BJ (cell line): ENCODE measurements at regions not wholly inside any gene's neighbourhood (a gene's known extent, or its start where the extent isn't known, plus 50 kb on each side); places are given as distances from the start of the nearest gene placed in this dataset.

Experiments used
- CTCF ChIA-PET: fragments of 350-600 bp; formaldehyde crosslinking; extraction: SDS; loops from one replicate; lab custom pipeline; 2021; ENCODE audit warnings: antibody characterized with exemption, inconsistent platforms; lab: Yijun Ruan, JAX
- POLR2A ChIA-PET: fragments of 300-600 bp; sonication (Branson Sonifier 250); formaldehyde crosslinking; extraction: SDS; loops from one replicate; lab custom pipeline; 2021; ENCODE audit warnings: antibody characterized with exemption; lab: Charles Lee
- DNase-seq: peaks from one replicate; pipeline ENCODE4 v3.0.0-alpha.2; 2011; ENCODE audit warnings: low read depth
- H3K27me3 ChIP-seq: 2 replicates; pipeline ENCODE4 v1.6.0; 2011; ENCODE audit warnings: low read length; ENCODE audit not compliant: control insufficient read depth, insufficient read depth
- H3K36me3 ChIP-seq: 2 replicates; pipeline ENCODE4 v1.5.1; 2011; ENCODE audit warnings: low read length; ENCODE audit not compliant: control insufficient read depth, insufficient read depth
- H3K4me3 ChIP-seq: 2 replicates; pipeline ENCODE4 v1.5.1; 2011; ENCODE audit warnings: low read depth, mild to moderate bottlenecking, control low read depth, low read length
- CTCF ChIP-seq: IDR thresholded peaks from 2 replicates; pipeline ENCODE4 v1.5.1; 2011; ENCODE audit warnings: low read depth, mild to moderate bottlenecking, control low read depth, inconsistent platforms, low read length, moderate library complexity; ENCODE audit not compliant: insufficient read depth

GRCh38 chr18:60978338-60978737, 354.9 kb upstream of the CDH20 start:
- DNase-seq = no peak
- H3K36me3 ChIP-seq = no peaks in the 10 kb centered on the region
- TF ChIP-seq CTCF = no peak
- H3K4me3 ChIP-seq = no peak overlapping the region
- ChIA-PET POLR2A (no interaction called here), CTCF (interaction anchor here (0.7 kb wide), 1 partner anchor 40 kb away, joined by 3 read pairs; no protein-coding TSS in a partner anchor)
- H3K27me3 ChIP-seq = no peaks in the 10 kb centered on the region

- H3K27me3 ChIP-seq = no peaks in the 10 kb centered on the region
- ChIA-PET POLR2A (no interaction called here), CTCF (no interaction called here)
- H3K36me3 ChIP-seq = no peaks in the 10 kb centered on the region
- no peak overlapping the region for H3K4me3 ChIP-seq
- no peak for TF ChIP-seq CTCF
- DNase-seq = no peak
Observed at GRCh38 chr18:60980422-60981005, 352.7 kb upstream of the CDH20 start.

- no peaks in the 10 kb centered on the region for H3K27me3 ChIP-seq
- no peak for DNase-seq
Observed at GRCh38 chr18:60981682-60982328, 351.4 kb upstream of the CDH20 start.

GRCh38 chr18:60982329-60982695, 350.9 kb upstream of the CDH20 start:
- Histone ChIP-seq H3K36me3 (no peaks in the 10 kb centered on the region), H3K4me3 (no peak overlapping the region), H3K27me3 (no peaks in the 10 kb centered on the region)
- CTCF ChIA-PET = no interaction called here
- no peak for TF ChIP-seq CTCF
- POLR2A ChIA-PET = no interaction called here
- no peak for DNase-seq

More at GRCh38 chr18:60981682-60982328, 351.4 kb upstream of the CDH20 start:
- no peak for TF ChIP-seq CTCF
- CTCF ChIA-PET = no interaction called here
- H3K4me3 ChIP-seq = no peak overlapping the region
- POLR2A ChIA-PET = no interaction called here
- H3K36me3 ChIP-seq = no peaks in the 10 kb centered on the region

GRCh38 chr18:60982928-60983327, 350.3 kb upstream of the CDH20 start:
- POLR2A ChIA-PET = no interaction called here
- CTCF ChIA-PET = no interaction called here

More at GRCh38 chr18:60982928-60983327, 350.3 kb upstream of the CDH20 start:
- Histone ChIP-seq H3K36me3 (no peaks in the 10 kb centered on the region), H3K4me3 (no peak overlapping the region), H3K27me3 (no peaks in the 10 kb centered on the region)
- no peak for DNase-seq
- no peak for TF ChIP-seq CTCF
